ENCODE measurements at regions not wholly inside any gene's neighbourhood (a gene's known extent, or its start where the extent isn't known, plus 50 kb on each side); places are given as distances from the start of the nearest gene placed in this dataset.

GRCh38 chr16:86092586-86093480 is 193.9 kb downstream of the IRF8 start:
- DNase-seq: no peak

GRCh38 chr16:86093801-86094750 is 195.1 kb downstream of the IRF8 start:
- DNase-seq: no peak

- no peak for DNase-seq
These were observed 196.3 kb downstream of the IRF8 start for GRCh38 chr16:86095131-86095752.

GRCh38 chr16:86095906-86096485 is 197.0 kb downstream of the IRF8 start:
- no peak for DNase-seq

DNA sequence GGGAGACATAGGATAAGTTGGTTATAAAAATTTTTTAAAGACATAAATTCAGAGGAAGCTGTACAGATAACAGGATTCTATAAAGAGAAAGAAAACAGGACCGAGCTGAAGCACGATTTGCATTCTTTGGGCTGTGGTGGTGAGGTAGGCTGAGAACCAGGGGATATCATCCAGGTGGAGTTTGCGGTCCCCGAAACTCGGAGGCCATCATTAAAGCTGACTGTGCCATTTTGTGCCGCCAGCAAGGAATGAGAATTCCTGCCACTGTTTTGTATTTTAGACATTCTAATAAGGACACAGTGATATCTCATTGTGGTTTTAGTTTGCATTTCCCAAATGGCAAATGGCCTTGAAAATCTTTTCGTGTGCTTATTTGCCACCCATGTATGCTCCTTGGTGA is 197.9 kb downstream of the IRF8 start:
- DNase-seq: no peak

DNA sequence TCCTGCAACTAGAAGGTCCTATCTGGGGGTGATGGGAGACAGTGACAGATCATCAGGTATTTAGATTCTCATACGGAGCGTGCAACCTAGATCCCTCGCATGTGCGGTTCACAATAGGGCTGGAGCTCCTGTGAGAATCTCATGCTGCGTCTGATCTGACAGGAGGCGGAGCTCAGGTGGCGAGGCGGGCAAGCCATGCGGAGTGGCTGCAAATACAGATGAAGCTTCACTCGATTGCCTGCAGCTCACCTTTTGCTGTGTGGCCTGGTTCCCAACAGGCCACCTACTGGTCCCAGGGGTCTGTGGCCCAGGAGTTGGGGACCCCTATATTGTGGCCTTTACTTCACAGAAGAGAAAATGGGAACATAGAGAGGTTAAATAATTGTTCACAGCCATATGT is 200.4 kb downstream of the IRF8 start:
- DNase-seq: no peak

GRCh38 chr16:86100205-86101136 is 201.5 kb downstream of the IRF8 start:
- no peak for DNase-seq

GRCh38 chr16:86101137-86101896 is 202.4 kb downstream of the IRF8 start:
- no peak for DNase-seq

DNA sequence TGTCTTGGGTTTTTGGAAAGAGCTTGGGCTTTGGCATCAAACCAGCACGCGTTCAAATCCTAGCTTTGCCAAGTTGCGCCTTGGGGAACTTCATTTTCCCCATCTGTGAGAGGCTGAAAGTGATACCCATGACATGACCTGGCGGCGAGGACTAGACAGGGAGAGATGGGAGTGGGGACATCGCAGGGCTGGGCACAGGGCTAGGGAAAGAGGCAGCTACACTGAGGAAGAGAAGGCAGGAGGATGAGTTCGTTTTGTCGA is 202.9 kb downstream of the IRF8 start:
- DNase-seq: no peak

- no peak for DNase-seq
These were observed 204.4 kb downstream of the IRF8 start for GRCh38 chr16:86103320-86103719.

DNA sequence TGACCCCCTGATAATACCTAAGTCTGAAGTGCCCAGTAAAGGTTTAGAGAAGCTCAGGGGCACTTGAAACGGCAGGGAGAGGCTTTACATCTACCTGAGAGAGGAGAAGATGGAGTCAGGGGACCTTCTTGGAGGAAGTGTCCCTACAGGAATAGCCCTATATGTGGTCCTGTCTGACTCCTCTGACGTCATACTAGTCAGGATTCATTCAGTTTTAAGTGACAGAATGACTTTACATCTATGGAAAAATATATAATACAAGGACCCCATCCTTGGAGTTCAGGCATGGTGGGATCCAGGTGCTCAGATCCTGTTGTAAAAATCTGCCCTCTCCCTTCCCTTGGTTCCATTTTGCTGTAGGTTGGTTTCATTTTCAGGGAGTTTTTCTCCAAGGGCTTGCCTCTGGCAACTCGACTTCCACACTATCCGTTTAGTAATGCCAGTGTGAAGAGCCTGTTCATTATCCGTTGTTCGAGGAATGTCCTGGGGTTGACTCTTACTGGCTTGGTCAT is 205.6 kb downstream of the IRF8 start:
- DNase-seq: no peak

DNA sequence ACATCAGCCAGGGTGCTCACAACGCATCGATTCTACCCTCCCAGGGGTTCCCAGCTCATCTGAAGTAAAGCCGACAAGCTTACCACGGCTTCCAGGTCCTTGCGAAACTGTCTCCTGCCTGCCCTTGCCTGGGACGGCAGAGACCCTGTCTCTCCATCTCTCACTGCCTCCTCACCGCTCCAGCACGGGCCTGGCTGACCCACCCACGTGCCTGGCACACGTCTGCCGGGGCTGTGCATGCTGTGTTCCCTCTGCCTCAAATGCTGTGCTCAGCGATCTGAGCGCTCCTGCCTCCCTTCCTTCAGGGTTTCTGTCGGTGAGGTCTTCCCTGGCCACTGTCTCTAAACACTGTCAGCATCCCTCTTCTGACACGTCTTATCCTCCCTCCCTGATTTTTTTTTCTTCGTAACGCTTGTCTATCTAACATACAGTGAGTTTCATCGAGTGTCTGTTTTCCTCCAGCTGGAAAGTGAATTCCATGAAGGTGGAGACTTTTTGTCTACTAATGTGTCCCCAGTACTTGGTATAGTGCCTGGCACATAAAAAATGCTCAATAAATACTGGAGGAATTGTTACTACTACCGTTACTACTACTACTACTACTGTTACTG is 208.4 kb downstream of the IRF8 start:
- DNase-seq: no peak

- DNase-seq: no peak
These were observed 209.1 kb downstream of the IRF8 start for GRCh38 chr16:86108062-86108461.

DNA sequence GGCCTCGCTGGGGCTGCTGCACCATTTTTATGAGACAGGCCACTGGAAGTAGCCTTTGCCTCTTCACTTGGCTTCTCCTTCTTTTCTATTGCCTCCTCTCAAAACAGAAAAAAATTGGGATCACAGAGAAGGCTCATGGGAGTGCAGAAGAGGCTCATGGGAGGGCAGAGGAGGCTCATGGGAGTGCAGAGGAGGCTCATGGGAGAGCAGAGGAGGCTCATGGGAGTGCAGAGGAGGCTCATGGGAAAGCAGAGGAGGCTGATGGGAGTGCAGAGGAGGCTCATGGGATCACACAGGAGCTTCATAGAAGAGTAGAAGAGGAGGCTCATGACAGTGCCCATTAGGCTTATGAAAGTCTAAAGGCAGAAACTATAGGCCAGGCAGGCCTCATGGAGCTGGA is 211.2 kb downstream of the IRF8 start:
- DNase-seq: no peak

DNA sequence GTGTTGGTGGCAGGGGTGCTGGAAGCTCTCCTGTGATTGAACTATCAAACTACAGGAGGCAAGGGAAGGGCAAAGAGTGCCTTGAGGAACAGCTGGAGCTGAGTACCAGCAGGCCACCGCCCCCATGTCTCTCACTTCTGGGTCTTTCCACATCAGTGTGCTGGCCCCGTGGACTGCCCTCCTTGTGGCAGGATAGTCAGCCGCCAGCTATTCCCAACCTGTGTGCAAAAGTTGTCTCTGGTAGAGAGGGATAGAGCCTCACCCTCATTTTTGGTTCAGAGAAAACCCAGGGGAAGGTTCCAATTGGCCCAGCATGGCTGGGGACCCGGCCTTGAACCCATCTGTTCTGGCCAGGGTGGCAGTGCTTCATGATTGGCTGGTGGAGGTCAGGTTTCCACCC is 211.8 kb downstream of the IRF8 start:
- no peak for DNase-seq

- DNase-seq: no peak
These were observed 213.2 kb downstream of the IRF8 start for GRCh38 chr16:86112178-86112577.

DNA sequence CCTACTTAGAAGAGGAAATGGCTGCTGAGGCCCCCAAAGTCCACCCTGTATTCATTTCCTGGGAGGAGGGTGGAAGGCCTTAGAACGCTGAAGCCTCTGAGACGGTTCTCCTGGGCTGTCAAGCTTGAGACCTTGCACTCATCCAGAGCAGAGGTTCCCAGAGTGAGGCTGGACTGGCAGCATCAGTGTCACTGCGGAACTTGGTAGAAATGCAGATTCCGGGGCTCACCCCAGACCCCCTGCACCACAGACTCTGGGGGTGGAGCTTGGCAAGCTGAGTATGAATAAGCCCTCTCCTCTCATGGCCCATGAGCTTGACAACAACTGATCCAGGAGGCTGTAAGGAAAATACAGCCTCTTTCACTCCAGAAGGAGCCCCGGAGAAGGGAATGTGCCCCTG is 218.3 kb downstream of the IRF8 start:
- no peak for DNase-seq

DNA sequence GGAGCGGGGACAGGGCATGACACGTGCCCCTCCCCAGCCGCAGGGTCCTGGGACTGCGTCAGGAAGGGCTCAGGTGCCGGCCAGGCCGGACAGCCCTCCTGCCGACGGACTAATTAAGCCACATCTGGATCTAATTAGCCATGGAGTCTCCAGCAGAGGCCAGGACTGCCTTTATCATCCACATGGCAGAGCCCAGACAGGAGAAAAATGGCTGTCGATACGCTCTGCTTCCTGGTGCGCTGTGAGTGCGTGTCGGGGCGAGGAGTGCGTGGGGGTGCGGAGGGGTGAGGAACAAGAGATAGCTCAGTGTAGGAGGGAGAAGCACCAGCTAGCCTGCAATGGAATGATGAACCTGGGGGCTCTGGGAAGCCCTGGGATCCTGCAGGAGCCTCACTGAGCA is 218.8 kb downstream of the IRF8 start:
- DNase-seq: no peak

DNA sequence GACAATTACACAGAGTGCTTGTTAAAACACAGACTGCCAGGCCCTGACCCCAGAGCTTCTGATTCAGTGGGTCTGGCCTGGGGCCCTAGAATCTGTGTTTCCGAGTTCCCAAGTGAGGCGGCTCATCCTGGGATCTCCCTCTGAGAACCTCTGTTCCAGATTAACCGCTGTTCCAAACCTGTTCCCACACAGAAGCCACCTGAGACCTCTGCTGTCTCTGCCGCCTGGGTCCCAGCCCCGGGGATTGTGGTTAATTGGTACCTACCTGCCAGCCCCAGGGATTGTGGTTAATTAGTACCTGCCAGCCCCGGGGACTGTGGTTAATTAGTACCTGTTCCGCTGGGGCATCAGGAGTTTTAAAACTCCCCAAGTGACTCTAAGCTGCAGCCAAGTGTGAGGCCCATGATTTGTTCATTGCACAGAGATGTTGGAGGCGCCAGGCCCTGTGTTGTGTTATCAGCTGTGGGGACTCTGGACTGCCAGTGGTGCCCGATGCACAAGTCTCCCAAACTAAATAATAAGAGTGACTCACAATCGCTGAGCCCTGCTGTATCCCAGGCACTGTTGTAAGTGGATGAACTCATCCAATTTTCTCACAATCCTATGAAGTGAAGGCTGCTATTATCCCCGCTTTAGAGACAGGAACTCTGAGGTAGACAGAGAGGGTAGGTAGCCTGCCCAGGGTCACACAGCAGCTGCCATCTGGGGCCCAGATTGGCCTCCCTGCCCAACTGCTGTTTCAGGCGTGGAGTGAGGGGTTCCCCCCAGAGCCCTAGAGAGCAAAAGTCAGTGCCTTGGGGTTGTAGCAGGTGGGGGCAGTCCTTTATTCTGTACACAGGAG is 219.7 kb downstream of the IRF8 start:
- peak; percentile 44 for DNase-seq
